ENCODE measurements at regions not wholly inside any gene's neighbourhood (a gene's known extent, or its start where the extent isn't known, plus 50 kb on each side); places are given as distances from the start of the nearest gene placed in this dataset.
"Not testable (repeated sequence)": the region's sequence is repeated elsewhere in the genome, so short reads cannot be mapped to it uniquely, and the experiment has no call there.

DNA sequence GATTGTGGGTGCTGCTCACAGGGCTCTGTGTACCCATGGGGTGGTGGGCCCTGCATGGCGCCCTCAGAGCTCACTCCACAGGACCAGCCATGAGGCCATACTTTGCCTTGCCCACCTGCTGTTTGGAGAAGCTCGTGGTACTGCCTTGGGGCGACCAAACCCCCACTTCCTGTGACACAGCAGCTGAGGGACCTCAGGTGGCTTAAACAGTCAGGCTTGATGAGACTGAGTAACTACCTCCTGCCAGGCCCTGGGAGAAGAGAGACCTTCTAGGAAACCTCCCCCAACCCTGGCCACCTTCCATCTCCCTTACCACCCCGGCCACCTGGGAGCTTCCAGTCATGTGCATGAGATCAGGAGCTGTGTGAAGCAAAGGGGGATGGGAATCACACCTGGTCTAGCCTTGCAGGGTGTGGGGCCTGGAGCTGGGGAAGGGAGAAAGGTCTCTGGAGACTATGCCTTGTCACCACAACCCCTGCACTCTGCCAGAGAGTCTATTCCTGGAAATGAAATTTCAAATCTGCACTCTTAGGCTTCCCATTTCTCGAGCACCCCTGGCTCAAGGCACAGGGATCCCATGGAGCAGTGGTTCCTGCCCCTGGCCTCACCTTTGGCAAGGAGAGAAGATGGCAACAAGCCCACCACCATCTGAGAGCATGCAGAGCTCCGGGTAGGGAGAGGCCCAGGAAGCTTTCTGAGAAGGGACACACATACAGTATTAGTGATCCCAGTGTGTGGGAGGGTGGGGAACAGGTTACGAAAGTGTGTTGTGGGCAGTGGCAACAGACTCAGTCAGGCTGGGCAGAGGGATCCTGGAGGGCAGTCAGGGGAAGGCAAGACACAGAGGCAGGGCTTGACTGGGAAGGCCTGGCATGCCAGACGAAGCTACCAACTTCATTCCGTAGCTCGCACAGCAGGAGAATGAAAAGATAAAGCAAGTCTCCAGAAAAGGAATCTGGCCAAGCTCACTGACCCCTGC lies 125.0 kb downstream of the URI1 start:
- H3K36me3 Mint-ChIP-seq (ENCODE audit: unreplicated experiment) = no peaks in the 10 kb centered on the region

GRCh38 chr19:30067956-30068506 lies 126.0 kb downstream of the URI1 start:
- H3K9me3 Mint-ChIP-seq (ENCODE audit: unreplicated experiment); H3K27me3 Mint-ChIP-seq (ENCODE audit: unreplicated experiment); H3K36me3 Mint-ChIP-seq (ENCODE audit: unreplicated experiment); H3K4me3 Mint-ChIP-seq (ENCODE audit: unreplicated experiment); H3K4me1 Mint-ChIP-seq (ENCODE audit: unreplicated experiment); H3K27ac Mint-ChIP-seq (ENCODE audit: unreplicated experiment): not testable (repeated sequence)
- peak; percentile 11 for DNase-seq (ENCODE audit: extremely low spot score, unreplicated experiment)

More for the DNA sequence above, 125.0 kb downstream of the URI1 start:
- H3K27me3 Mint-ChIP-seq (ENCODE audit: unreplicated experiment) = no peaks in the 10 kb centered on the region
- H3K4me3 Mint-ChIP-seq (ENCODE audit: unreplicated experiment) = no peak overlapping the region
- peaks cover 6% of the 10 kb centered on the region for H3K9me3 Mint-ChIP-seq (ENCODE audit: unreplicated experiment)
- H3K4me1 Mint-ChIP-seq (ENCODE audit: unreplicated experiment) = no peaks in the 10 kb centered on the region
- TF ChIP-seq, protein P1, sequence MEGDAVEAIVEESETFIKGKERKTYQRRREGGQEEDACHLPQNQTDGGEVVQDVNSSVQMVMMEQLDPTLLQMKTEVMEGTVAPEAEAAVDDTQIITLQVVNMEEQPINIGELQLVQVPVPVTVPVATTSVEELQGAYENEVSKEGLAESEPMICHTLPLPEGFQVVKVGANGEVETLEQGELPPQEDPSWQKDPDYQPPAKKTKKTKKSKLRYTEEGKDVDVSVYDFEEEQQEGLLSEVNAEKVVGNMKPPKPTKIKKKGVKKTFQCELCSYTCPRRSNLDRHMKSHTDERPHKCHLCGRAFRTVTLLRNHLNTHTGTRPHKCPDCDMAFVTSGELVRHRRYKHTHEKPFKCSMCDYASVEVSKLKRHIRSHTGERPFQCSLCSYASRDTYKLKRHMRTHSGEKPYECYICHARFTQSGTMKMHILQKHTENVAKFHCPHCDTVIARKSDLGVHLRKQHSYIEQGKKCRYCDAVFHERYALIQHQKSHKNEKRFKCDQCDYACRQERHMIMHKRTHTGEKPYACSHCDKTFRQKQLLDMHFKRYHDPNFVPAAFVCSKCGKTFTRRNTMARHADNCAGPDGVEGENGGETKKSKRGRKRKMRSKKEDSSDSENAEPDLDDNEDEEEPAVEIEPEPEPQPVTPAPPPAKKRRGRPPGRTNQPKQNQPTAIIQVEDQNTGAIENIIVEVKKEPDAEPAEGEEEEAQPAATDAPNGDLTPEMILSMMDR (IDR thresholded peaks at IDR 0.05) = no peak
- DNase-seq (ENCODE audit: extremely low spot score, unreplicated experiment) = peak; percentile 71
- no peak overlapping the region for H3K27ac Mint-ChIP-seq (ENCODE audit: unreplicated experiment)

GRCh38 chr19:30068528-30069395 lies 126.7 kb downstream of the URI1 start:
- H3K4me1 Mint-ChIP-seq (ENCODE audit: unreplicated experiment) = no peaks in the 10 kb centered on the region
- H3K27ac Mint-ChIP-seq (ENCODE audit: unreplicated experiment) = no peak overlapping the region
- TF ChIP-seq, protein P1 (IDR thresholded peaks at IDR 0.05) = no peak

GRCh38 chr19:30069535-30070197 lies 127.6 kb downstream of the URI1 start:
- H3K9me3 Mint-ChIP-seq (ENCODE audit: unreplicated experiment) = peaks cover 6% of the 10 kb centered on the region
- H3K27me3 Mint-ChIP-seq (ENCODE audit: unreplicated experiment) = no peaks in the 10 kb centered on the region
- no peak overlapping the region for H3K27ac Mint-ChIP-seq (ENCODE audit: unreplicated experiment)

More at GRCh38 chr19:30068528-30069395, 126.7 kb downstream of the URI1 start:
- peak; percentile 75 for DNase-seq (ENCODE audit: extremely low spot score, unreplicated experiment)
- H3K4me3 Mint-ChIP-seq (ENCODE audit: unreplicated experiment) = no peak overlapping the region
- no peaks in the 10 kb centered on the region for H3K27me3 Mint-ChIP-seq (ENCODE audit: unreplicated experiment)
- H3K36me3 Mint-ChIP-seq (ENCODE audit: unreplicated experiment) = no peaks in the 10 kb centered on the region
- H3K9me3 Mint-ChIP-seq (ENCODE audit: unreplicated experiment) = peaks cover 6% of the 10 kb centered on the region

More at GRCh38 chr19:30069535-30070197, 127.6 kb downstream of the URI1 start:
- TF ChIP-seq, protein P1 (IDR thresholded peaks at IDR 0.05) = no peak
- Mint-ChIP-seq H3K36me3 (ENCODE audit: unreplicated experiment) (no peaks in the 10 kb centered on the region), H3K4me1 (ENCODE audit: unreplicated experiment) (no peaks in the 10 kb centered on the region), H3K4me3 (ENCODE audit: unreplicated experiment) (no peak overlapping the region)
- peak; percentile 40 for DNase-seq (ENCODE audit: extremely low spot score, unreplicated experiment)

Data from osteocyte (in vitro differentiated cells).